Vagina (tissue), 2 donors: ENCODE measurements at regions not wholly inside any gene's neighbourhood (a gene's known extent, or its start where the extent isn't known, plus 50 kb on each side); places are given as distances from the start of the nearest gene placed in this dataset.
"Not testable (repeated sequence)": the region's sequence is repeated elsewhere in the genome, so short reads cannot be mapped to it uniquely, and the experiment has no call there.

ENCODE experiments used
- DNase-seq, 2 donors: peaks; one replicate each; pipeline ENCODE4 v3.0.0-alpha.2; 2017; ENCODE audit errors: extremely low spot score in 2 of 2
- H3K27ac ChIP-seq: fragments of 200-600 bp; sonication (generic); one replicate; pipeline ENCODE4 v1.5.1; 2019
- H3K27me3 ChIP-seq: fragments of 200-600 bp; sonication (generic); one replicate; pipeline ENCODE4 v1.5.1; 2019
- H3K36me3 ChIP-seq, 2 donors: fragments of 200-600 bp; sonication (generic); one replicate each; pipeline ENCODE4 v1.5.1; 2017 to 2019
- H3K4me1 ChIP-seq: fragments of 200-600 bp; sonication (generic); one replicate; pipeline ENCODE4 v1.5.1; 2019
- H3K4me3 ChIP-seq, 2 donors: fragments of 200-600 bp; sonication (generic); 1 replicate in 1 of 2; 2 replicates in 1 of 2; pipeline ENCODE4 v1.5.1; 2016 to 2019
- H3K9me3 ChIP-seq: fragments of 200-600 bp; sonication (generic); one replicate; pipeline ENCODE4 v1.5.1; 2019
- POLR2A ChIP-seq, 2 donors: fragments of 450-650 bp; IDR thresholded peaks; one replicate each; pipeline ENCODE4 v1.6.1; 2017; ENCODE audit warnings: antibody characterized with exemption in 2 of 2, mild to moderate bottlenecking in 2 of 2, moderate library complexity in 2 of 2
- POLR2AphosphoS5 ChIP-seq, 2 donors: sonication (generic); formaldehyde crosslinking; IDR thresholded peaks; one replicate each; pipeline ENCODE4 v1.9.0; 2017; ENCODE audit warnings: antibody characterized with exemption in 2 of 2, mild to moderate bottlenecking in 2 of 2, low read depth in 1 of 2; ENCODE audit not compliant: insufficient read depth in 1 of 2
- intact Hi-C: fragments of 100-400 bp; cut with DNase I; formaldehyde crosslinking; loops from one replicate; pipeline ENCODE4 v1.15.1; 2023
- TF ChIP-seq, protein P1 (sequence below), 3 experiments: fragments of 450-650 bp in 2 of 3; fragments of 200-600 bp in 1 of 3; sonication (generic) in 1 of 3; IDR thresholded peaks; one replicate each; pipeline ENCODE4 v1.5.1; 2017 to 2019; ENCODE audit warnings: antibody characterized with exemption in 3 of 3, mild to moderate bottlenecking in 2 of 3, moderate library complexity in 2 of 3

DNA sequence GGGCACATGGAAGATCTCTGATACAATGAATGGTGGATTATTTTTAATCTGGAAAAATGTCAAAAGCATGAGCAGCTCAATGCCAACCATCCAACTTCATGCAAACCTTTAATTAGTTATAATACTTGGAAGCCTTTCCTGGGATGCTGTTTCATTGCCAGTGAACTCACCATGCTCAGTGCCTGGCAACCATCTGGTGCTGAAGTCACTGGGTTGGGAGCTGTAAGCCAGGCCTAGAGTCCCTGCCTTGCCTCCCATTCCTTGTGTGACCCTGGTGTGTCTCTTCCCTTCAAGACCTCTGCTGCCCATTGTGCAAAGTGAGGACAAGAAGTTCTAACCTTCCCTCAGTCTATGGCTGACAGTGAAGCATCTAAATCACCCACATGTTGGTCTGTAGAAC lies 458.7 kb downstream of the RNF144A start:
- DNase-seq: no peak
- intact Hi-C loops: no loop called here
- H3K4me1 ChIP-seq: no peaks in the 10 kb centered on the region
- TF ChIP-seq, protein P1, sequence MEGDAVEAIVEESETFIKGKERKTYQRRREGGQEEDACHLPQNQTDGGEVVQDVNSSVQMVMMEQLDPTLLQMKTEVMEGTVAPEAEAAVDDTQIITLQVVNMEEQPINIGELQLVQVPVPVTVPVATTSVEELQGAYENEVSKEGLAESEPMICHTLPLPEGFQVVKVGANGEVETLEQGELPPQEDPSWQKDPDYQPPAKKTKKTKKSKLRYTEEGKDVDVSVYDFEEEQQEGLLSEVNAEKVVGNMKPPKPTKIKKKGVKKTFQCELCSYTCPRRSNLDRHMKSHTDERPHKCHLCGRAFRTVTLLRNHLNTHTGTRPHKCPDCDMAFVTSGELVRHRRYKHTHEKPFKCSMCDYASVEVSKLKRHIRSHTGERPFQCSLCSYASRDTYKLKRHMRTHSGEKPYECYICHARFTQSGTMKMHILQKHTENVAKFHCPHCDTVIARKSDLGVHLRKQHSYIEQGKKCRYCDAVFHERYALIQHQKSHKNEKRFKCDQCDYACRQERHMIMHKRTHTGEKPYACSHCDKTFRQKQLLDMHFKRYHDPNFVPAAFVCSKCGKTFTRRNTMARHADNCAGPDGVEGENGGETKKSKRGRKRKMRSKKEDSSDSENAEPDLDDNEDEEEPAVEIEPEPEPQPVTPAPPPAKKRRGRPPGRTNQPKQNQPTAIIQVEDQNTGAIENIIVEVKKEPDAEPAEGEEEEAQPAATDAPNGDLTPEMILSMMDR (IDR thresholded peaks at IDR 0.05): no peak
- TF ChIP-seq POLR2A (IDR thresholded peaks at IDR 0.05) (no peak), POLR2AphosphoS5 (IDR thresholded peaks at IDR 0.05; ENCODE audit: insufficient read depth in 1 of 2, low read depth in 1 of 2) (no peak)
- no peak overlapping the region for H3K4me3 ChIP-seq
- H3K27me3 ChIP-seq: no peaks in the 10 kb centered on the region
- H3K36me3 ChIP-seq: no peaks in the 10 kb centered on the region
- H3K27ac ChIP-seq: no peak overlapping the region
- H3K9me3 ChIP-seq: no peaks in the 10 kb centered on the region

GRCh38 chr2:7377916-7378569 lies 460.8 kb downstream of the RNF144A start:
- no peak for TF ChIP-seq POLR2A (IDR thresholded peaks at IDR 0.05)
- TF ChIP-seq, protein P1 (IDR thresholded peaks at IDR 0.05): no peak
- no peak for TF ChIP-seq POLR2AphosphoS5 (IDR thresholded peaks at IDR 0.05; ENCODE audit: insufficient read depth in 1 of 2, low read depth in 1 of 2)
- H3K27me3 ChIP-seq: no peaks in the 10 kb centered on the region
- H3K4me1 ChIP-seq: no peaks in the 10 kb centered on the region
- no peaks in the 10 kb centered on the region for H3K9me3 ChIP-seq
- intact Hi-C loops: no loop called here
- no peak overlapping the region for H3K4me3 ChIP-seq
- H3K27ac ChIP-seq: no peak overlapping the region
- no peaks in the 10 kb centered on the region for H3K36me3 ChIP-seq
- DNase-seq: no peak

GRCh38 chr2:7378591-7378990 lies 461.4 kb downstream of the RNF144A start:
- intact Hi-C loops: no loop called here
- Histone ChIP-seq H3K4me1 (no peaks in the 10 kb centered on the region), H3K9me3 (no peaks in the 10 kb centered on the region), H3K4me3 (no peak overlapping the region), H3K27ac (no peak overlapping the region), H3K27me3 (no peaks in the 10 kb centered on the region), H3K36me3 (no peaks in the 10 kb centered on the region)
- DNase-seq: no peak
- TF ChIP-seq POLR2A (IDR thresholded peaks at IDR 0.05): no peak

DNA sequence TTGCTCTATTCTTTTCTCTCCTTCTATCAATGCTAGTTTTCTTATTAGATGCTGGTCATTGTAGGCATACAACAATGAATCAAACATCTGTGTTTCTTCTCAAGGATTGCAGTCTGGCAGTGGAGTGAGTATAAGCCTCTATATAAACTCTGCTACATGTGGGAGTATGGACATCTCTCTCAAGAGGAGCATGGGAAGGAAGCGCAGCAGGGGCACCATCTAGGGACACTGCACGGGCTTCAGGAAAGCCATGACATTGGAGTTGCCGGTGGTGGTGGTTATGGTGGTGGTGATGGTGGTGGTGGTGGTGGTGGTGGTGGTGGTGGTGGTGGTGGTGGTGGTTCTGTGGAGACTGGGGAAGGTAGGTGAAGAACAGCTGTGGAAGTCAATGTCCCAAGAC lies 462.6 kb downstream of the RNF144A start:
- intact Hi-C loops: no loop called here
- Histone ChIP-seq H3K4me1 (no peaks in the 10 kb centered on the region), H3K36me3 (no peaks in the 10 kb centered on the region), H3K9me3 (no peaks in the 10 kb centered on the region), H3K27me3 (no peaks in the 10 kb centered on the region), H3K4me3 (no peak overlapping the region), H3K27ac (no peak overlapping the region)
- no peak for DNase-seq
- TF ChIP-seq POLR2AphosphoS5 (IDR thresholded peaks at IDR 0.05; ENCODE audit: insufficient read depth in 1 of 2, low read depth in 1 of 2) (no peak), POLR2A (IDR thresholded peaks at IDR 0.05) (no peak)

- Histone ChIP-seq H3K4me3 (no peak overlapping the region), H3K9me3 (no peaks in the 10 kb centered on the region), H3K36me3 (no peaks in the 10 kb centered on the region), H3K4me1 (no peaks in the 10 kb centered on the region), H3K27ac (no peak overlapping the region), H3K27me3 (no peaks in the 10 kb centered on the region)
- intact Hi-C loops: no loop called here
- DNase-seq: no peak
- TF ChIP-seq POLR2AphosphoS5 (IDR thresholded peaks at IDR 0.05; ENCODE audit: insufficient read depth in 1 of 2, low read depth in 1 of 2): no peak
- TF ChIP-seq POLR2A (IDR thresholded peaks at IDR 0.05): no peak
- TF ChIP-seq, protein P1 (IDR thresholded peaks at IDR 0.05): no peak
Observed at GRCh38 chr2:7384773-7385349, 467.6 kb downstream of the RNF144A start.

GRCh38 chr2:7390311-7390710 lies 473.1 kb downstream of the RNF144A start:
- intact Hi-C loops, H3K27ac ChIP-seq, H3K4me1 ChIP-seq, DNase-seq, H3K27me3 ChIP-seq, H3K4me3 ChIP-seq, H3K9me3 ChIP-seq, H3K36me3 ChIP-seq: not testable (repeated sequence)
